Body of pancreas (tissue), 4 donors: ENCODE measurements at regions not wholly inside any gene's neighbourhood (a gene's known extent, or its start where the extent isn't known, plus 50 kb on each side); places are given as distances from the start of the nearest gene placed in this dataset.
"Not testable (repeated sequence)": the region's sequence is repeated elsewhere in the genome, so short reads cannot be mapped to it uniquely, and the experiment has no call there.

ENCODE experiments used
- ATAC-seq: fragments of 150-250 bp; one replicate; pipeline ENCODE4 v1.9.1; 2016
- DNase-seq, 4 donors: peaks; one replicate each; pipeline ENCODE4 v3.0.0-alpha.2; 2019
- H3K27ac ChIP-seq, 4 donors: fragments of 200-600 bp; sonication (generic); 1 replicate in 3 of 4; 2 replicates in 1 of 4; pipeline versions ENCODE4 v1.5.1 to v1.6.1; 2016 to 2019; ENCODE audit warnings: mild to moderate bottlenecking in 1 of 4, mixed read lengths in 1 of 4, moderate library complexity in 1 of 4
- H3K27me3 ChIP-seq, 2 donors: fragments of 200-600 bp; sonication (generic); one replicate each; pipeline ENCODE4 v1.6.0; 2016; ENCODE audit warnings: mild to moderate bottlenecking in 1 of 2
- H3K36me3 ChIP-seq, 2 donors: fragments of 200-600 bp; sonication (generic); replicated peaks in 1 of 2; 2 replicates each; pipeline ENCODE4 v1.5.1; 2016; ENCODE audit warnings: low read depth in 2 of 2; ENCODE audit not compliant: insufficient read depth in 1 of 2
- H3K4me1 ChIP-seq: fragments of 200-600 bp; sonication (generic); one replicate; pipeline ENCODE4 v1.6.0; 2016
- H3K4me3 ChIP-seq, 2 donors: fragments of 200-600 bp; sonication (generic); 1 replicate in 1 of 2; 2 replicates in 1 of 2; pipeline ENCODE4 v1.5.1; 2016 to 2019
- H3K9me3 ChIP-seq, 3 donors: fragments of 200-600 bp; sonication (generic); 1 replicate in 2 of 3; 2 replicates in 1 of 3; pipeline ENCODE4 v1.5.1; 2016
- CTCF ChIP-seq, 7 experiments: fragments of 450-650 bp in 4 of 7; fragments of 200-600 bp in 3 of 7; sonication (generic) in 3 of 7; IDR thresholded peaks; one replicate each; pipeline ENCODE4 v1.5.1; 2016 to 2019; ENCODE audit warnings: antibody characterized with exemption in 7 of 7
- POLR2A ChIP-seq, 3 donors: fragments of 450-650 bp; IDR thresholded peaks; one replicate each; pipeline ENCODE4 v1.6.1; 2016; ENCODE audit warnings: antibody characterized with exemption in 3 of 3, mild to moderate bottlenecking in 2 of 3
- WGBS, 2 donors: methylation state at CpG; one replicate each; pipeline ENCODE4 v1.1.5; 2017; 5-methylcytosine and 5-hydroxymethylcytosine counted together
- intact Hi-C: fragments of 100-400 bp; cut with DNase I; formaldehyde crosslinking; loops from one replicate; pipeline ENCODE4 v1.15.1; 2023

GRCh38 chr10:42992957-42993390 is 83.9 kb upstream of the RET start:
- Histone ChIP-seq H3K27me3 (no peaks in the 10 kb centered on the region), H3K27ac (no peak overlapping the region), H3K4me1 (no peaks in the 10 kb centered on the region), H3K4me3 (no peak overlapping the region), H3K9me3 (no peaks in the 10 kb centered on the region), H3K36me3 (no peaks in the 10 kb centered on the region)
- DNase-seq: no peak
- intact Hi-C loops: no loop called here
- ATAC-seq: no peak
- WGBS, 2 donors: 87 to 97% methylated on average over 7 to 13 of the region's 13 CpGs
- no peak for TF ChIP-seq CTCF (IDR thresholded peaks at IDR 0.05)
- no peak for TF ChIP-seq POLR2A (IDR thresholded peaks at IDR 0.05)

GRCh38 chr10:42994909-42995308 is 82.0 kb upstream of the RET start:
- H3K4me1 ChIP-seq, H3K36me3 ChIP-seq, DNase-seq, H3K27ac ChIP-seq, H3K9me3 ChIP-seq, ATAC-seq, intact Hi-C loops, H3K27me3 ChIP-seq, H3K4me3 ChIP-seq: not testable (repeated sequence)
- 90 to 95% methylated on average over 1 of the region's 2 CpGs for WGBS, 2 donors

- Histone ChIP-seq H3K4me3 (no peak overlapping the region), H3K9me3 (no peaks in the 10 kb centered on the region), H3K36me3 (no peaks in the 10 kb centered on the region), H3K4me1 (no peaks in the 10 kb centered on the region), H3K27me3 (no peaks in the 10 kb centered on the region), H3K27ac (no peak overlapping the region)
- no peak for DNase-seq
- TF ChIP-seq CTCF (IDR thresholded peaks at IDR 0.05): no peak
- no peak for TF ChIP-seq POLR2A (IDR thresholded peaks at IDR 0.05)
- intact Hi-C loops: no loop called here
- no peak for ATAC-seq
- 71 to 73% methylated on average over 2 of the region's 2 CpGs for WGBS, 2 donors
Observed at GRCh38 chr10:42995537-42995936, 81.3 kb upstream of the RET start.

GRCh38 chr10:42996588-42996987 is 80.3 kb upstream of the RET start:
- Histone ChIP-seq H3K4me3 (no peak overlapping the region), H3K36me3 (no peaks in the 10 kb centered on the region), H3K4me1 (no peaks in the 10 kb centered on the region), H3K27ac (no peak overlapping the region), H3K9me3 (no peaks in the 10 kb centered on the region), H3K27me3 (no peaks in the 10 kb centered on the region)
- intact Hi-C loops: no loop called here
- ATAC-seq: no peak
- no peak for DNase-seq
- TF ChIP-seq CTCF (IDR thresholded peaks at IDR 0.05) (no peak), POLR2A (IDR thresholded peaks at IDR 0.05) (no peak)
- WGBS, 2 donors: 71 to 86% methylated on average over 5 of the region's 5 CpGs

GRCh38 chr10:42997151-42997848 is 79.6 kb upstream of the RET start:
- TF ChIP-seq CTCF (IDR thresholded peaks at IDR 0.05) (no peak), POLR2A (IDR thresholded peaks at IDR 0.05) (no peak)
- DNase-seq (no peak), ATAC-seq (no peak)
- H3K36me3 ChIP-seq: no peaks in the 10 kb centered on the region
- H3K4me3 ChIP-seq: no peak overlapping the region
- WGBS, 2 donors: 76 to 85% methylated on average over 4 to 6 of the region's 6 CpGs
- no peaks in the 10 kb centered on the region for H3K27me3 ChIP-seq
- no peak overlapping the region for H3K27ac ChIP-seq
- no peaks in the 10 kb centered on the region for H3K9me3 ChIP-seq
- H3K4me1 ChIP-seq: no peaks in the 10 kb centered on the region
- intact Hi-C loops: no loop called here
